Body of pancreas (tissue), 4 donors: ENCODE measurements at regions not wholly inside any gene's neighbourhood (a gene's known extent, or its start where the extent isn't known, plus 50 kb on each side); places are given as distances from the start of the nearest gene placed in this dataset.

Experiments used
- POLR2A ChIP-seq, 3 donors: fragments of 450-650 bp; IDR thresholded peaks; one replicate each; pipeline ENCODE4 v1.6.1; 2016; ENCODE audit warnings: antibody characterized with exemption in 3 of 3, mild to moderate bottlenecking in 2 of 3
- TF ChIP-seq, protein P1 (sequence below), 7 experiments: fragments of 450-650 bp in 4 of 7; fragments of 200-600 bp in 3 of 7; sonication (generic) in 3 of 7; IDR thresholded peaks; one replicate each; pipeline ENCODE4 v1.5.1; 2016 to 2019; ENCODE audit warnings: antibody characterized with exemption in 7 of 7

DNA sequence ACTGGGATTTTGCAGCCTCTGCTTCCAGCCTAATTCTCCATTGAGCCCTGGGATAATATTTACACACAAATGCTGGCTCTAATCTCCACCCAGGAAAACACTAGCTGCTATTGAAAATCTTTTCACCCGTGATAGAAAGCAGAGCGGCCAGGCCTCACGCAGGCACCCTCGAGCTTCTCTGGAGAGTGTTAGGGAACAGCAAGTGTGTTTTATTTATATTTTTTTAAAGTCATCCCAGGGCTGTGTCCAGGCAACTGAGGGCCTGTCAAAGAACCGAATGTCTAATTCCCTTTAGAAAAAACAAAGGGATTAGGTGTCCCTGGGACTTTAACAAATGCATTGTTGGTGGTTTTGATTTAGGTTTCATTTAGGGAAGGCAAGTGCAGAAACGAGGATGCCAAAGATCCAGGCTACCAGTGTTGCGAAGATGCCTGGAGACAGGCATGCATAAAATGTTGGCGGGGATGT, 51.2 kb upstream of the SPRY4 start:
- TF ChIP-seq, protein P1, sequence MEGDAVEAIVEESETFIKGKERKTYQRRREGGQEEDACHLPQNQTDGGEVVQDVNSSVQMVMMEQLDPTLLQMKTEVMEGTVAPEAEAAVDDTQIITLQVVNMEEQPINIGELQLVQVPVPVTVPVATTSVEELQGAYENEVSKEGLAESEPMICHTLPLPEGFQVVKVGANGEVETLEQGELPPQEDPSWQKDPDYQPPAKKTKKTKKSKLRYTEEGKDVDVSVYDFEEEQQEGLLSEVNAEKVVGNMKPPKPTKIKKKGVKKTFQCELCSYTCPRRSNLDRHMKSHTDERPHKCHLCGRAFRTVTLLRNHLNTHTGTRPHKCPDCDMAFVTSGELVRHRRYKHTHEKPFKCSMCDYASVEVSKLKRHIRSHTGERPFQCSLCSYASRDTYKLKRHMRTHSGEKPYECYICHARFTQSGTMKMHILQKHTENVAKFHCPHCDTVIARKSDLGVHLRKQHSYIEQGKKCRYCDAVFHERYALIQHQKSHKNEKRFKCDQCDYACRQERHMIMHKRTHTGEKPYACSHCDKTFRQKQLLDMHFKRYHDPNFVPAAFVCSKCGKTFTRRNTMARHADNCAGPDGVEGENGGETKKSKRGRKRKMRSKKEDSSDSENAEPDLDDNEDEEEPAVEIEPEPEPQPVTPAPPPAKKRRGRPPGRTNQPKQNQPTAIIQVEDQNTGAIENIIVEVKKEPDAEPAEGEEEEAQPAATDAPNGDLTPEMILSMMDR (IDR thresholded peaks at IDR 0.05): no peak
- TF ChIP-seq POLR2A (IDR thresholded peaks at IDR 0.05): no peak
